ENCODE measurements at regions not wholly inside any gene's neighbourhood (a gene's known extent, or its start where the extent isn't known, plus 50 kb on each side); places are given as distances from the start of the nearest gene placed in this dataset.
"Not testable (repeated sequence)": the region's sequence is repeated elsewhere in the genome, so short reads cannot be mapped to it uniquely, and the experiment has no call there.

GRCh38 chr17:11182430-11182829 lies 58.6 kb upstream of the SHISA6 start:
- DNase-seq (ENCODE audit: low spot score) = no peak

- DNase-seq (ENCODE audit: low spot score) = no peak
Observed at GRCh38 chr17:11178581-11178980, 62.4 kb upstream of the SHISA6 start.

- no peak for DNase-seq (ENCODE audit: low spot score)
Observed at GRCh38 chr17:11177340-11177739, 63.7 kb upstream of the SHISA6 start.

GRCh38 chr17:11176549-11176948 lies 64.5 kb upstream of the SHISA6 start:
- DNase-seq (ENCODE audit: low spot score) = no peak

GRCh38 chr17:11170881-11171280 lies 70.1 kb upstream of the SHISA6 start:
- DNase-seq (ENCODE audit: low spot score) = no peak

GRCh38 chr17:11151818-11152425 lies 89.1 kb upstream of the SHISA6 start:
- no peak for DNase-seq (ENCODE audit: low spot score)

GRCh38 chr17:11150906-11151511 lies 90.0 kb upstream of the SHISA6 start:
- not testable (repeated sequence) for DNase-seq (ENCODE audit: low spot score)

- peak; percentile 8 for DNase-seq (ENCODE audit: low spot score)
Observed at GRCh38 chr17:11144358-11145233, 96.4 kb upstream of the SHISA6 start.

GRCh38 chr17:11142231-11142630 lies 98.8 kb upstream of the SHISA6 start:
- no peak for DNase-seq (ENCODE audit: low spot score)

- no peak for DNase-seq (ENCODE audit: low spot score)
Observed at GRCh38 chr17:11140501-11140900, 100.5 kb upstream of the SHISA6 start.

- no peak for DNase-seq (ENCODE audit: low spot score)
Observed at GRCh38 chr17:11140043-11140442, 101.0 kb upstream of the SHISA6 start.

- DNase-seq (ENCODE audit: low spot score) = no peak
Observed at GRCh38 chr17:11138023-11138422, 103.0 kb upstream of the SHISA6 start.

GRCh38 chr17:11135819-11136218 lies 105.2 kb upstream of the SHISA6 start:
- DNase-seq (ENCODE audit: low spot score) = no peak

- DNase-seq (ENCODE audit: low spot score) = no peak
Observed at GRCh38 chr17:11130367-11130766, 110.6 kb upstream of the SHISA6 start.

- DNase-seq (ENCODE audit: low spot score) = no peak
Observed at GRCh38 chr17:11122908-11123307, 118.1 kb upstream of the SHISA6 start.

GRCh38 chr17:11121341-11121985 lies 119.5 kb upstream of the SHISA6 start:
- no peak for DNase-seq (ENCODE audit: low spot score)

GRCh38 chr17:11109106-11109505 lies 131.9 kb upstream of the SHISA6 start:
- no peak for DNase-seq (ENCODE audit: low spot score)

- DNase-seq (ENCODE audit: low spot score) = no peak
Observed at GRCh38 chr17:11105141-11105540, 135.9 kb upstream of the SHISA6 start.

GRCh38 chr17:11097121-11097520 lies 143.9 kb upstream of the SHISA6 start:
- no peak for DNase-seq (ENCODE audit: low spot score)

- no peak for DNase-seq (ENCODE audit: low spot score)
Observed at GRCh38 chr17:11094331-11094730, 146.7 kb upstream of the SHISA6 start.

GRCh38 chr17:11086646-11087340 lies 154.2 kb upstream of the SHISA6 start:
- no peak for DNase-seq (ENCODE audit: low spot score)

- DNase-seq (ENCODE audit: low spot score) = no peak
Observed at GRCh38 chr17:11082559-11082958, 158.5 kb upstream of the SHISA6 start.

Data from AG08396 (cell line).